H9 (cell line): ENCODE measurements at regions not wholly inside any gene's neighbourhood (a gene's known extent, or its start where the extent isn't known, plus 50 kb on each side); places are given as distances from the start of the nearest gene placed in this dataset.

Source experiments
- DNase-seq: peaks from one replicate; pipeline ENCODE4 v3.0.0-alpha.2; 2017
- H2AFZ ChIP-seq: one replicate; pipeline ENCODE4 v1.6.1; 2013; ENCODE audit warnings: mild to moderate bottlenecking, low read length, control low read depth, moderate library complexity
- H2AK5ac ChIP-seq: 2 replicates; pipeline ENCODE4 v1.6.1; 2013; ENCODE audit warnings: low read length, control low read depth, mixed read lengths; ENCODE audit not compliant: insufficient read length
- H2BK120ac ChIP-seq: one replicate; pipeline ENCODE4 v1.6.1; 2013; ENCODE audit warnings: low read depth, mild to moderate bottlenecking, low read length, control low read depth, inconsistent platforms; ENCODE audit not compliant: poor library complexity, severe bottlenecking
- H2BK12ac ChIP-seq: 2 replicates; pipeline ENCODE4 v1.6.1; 2013; ENCODE audit warnings: low read length, control low read depth, mixed read lengths, low read depth; ENCODE audit not compliant: insufficient read length
- H2BK15ac ChIP-seq: 2 replicates; pipeline ENCODE4 v1.6.1; 2013; ENCODE audit warnings: low read depth, low read length, control low read depth
- H2BK20ac ChIP-seq: one replicate; pipeline ENCODE4 v1.6.1; 2013; ENCODE audit warnings: low read depth, mild to moderate bottlenecking, low read length, control low read depth, inconsistent platforms; ENCODE audit not compliant: poor library complexity, severe bottlenecking
- H2BK5ac ChIP-seq: 2 replicates; pipeline ENCODE4 v1.6.1; 2013; ENCODE audit warnings: low read length, control low read depth, mixed read lengths; ENCODE audit not compliant: insufficient read length
- H3K14ac ChIP-seq: 2 replicates; pipeline ENCODE4 v1.6.1; 2013; ENCODE audit warnings: low read length, control low read depth; ENCODE audit not compliant: insufficient read depth
- H3K18ac ChIP-seq: 2 replicates; pipeline ENCODE4 v1.6.1; 2013; ENCODE audit warnings: low read depth, mild to moderate bottlenecking, mixed read lengths, low read length, control low read depth; ENCODE audit not compliant: insufficient read length
- H3K23ac ChIP-seq: 2 replicates; pipeline ENCODE4 v1.6.1; 2013; ENCODE audit warnings: low read length, control low read depth, mixed read lengths, low read depth; ENCODE audit not compliant: insufficient read length
- H3K23me2 ChIP-seq: 2 replicates; pipeline ENCODE4 v1.6.1; 2013; ENCODE audit warnings: low read depth, mild to moderate bottlenecking, mixed read lengths, low read length, control low read depth; ENCODE audit not compliant: insufficient read length, poor library complexity, severe bottlenecking
- H3K27ac ChIP-seq: 2 replicates; pipeline ENCODE4 v1.5.1; 2013; ENCODE audit warnings: low read length, control low read depth, mixed read lengths, low read depth; ENCODE audit not compliant: insufficient read length
- H3K27me3 ChIP-seq: 2 replicates; pipeline ENCODE4 v1.6.1; 2013; ENCODE audit warnings: low read length, control low read depth, inconsistent platforms; ENCODE audit not compliant: insufficient read depth
- H3K4ac ChIP-seq: 2 replicates; pipeline ENCODE4 v1.6.1; 2013; ENCODE audit warnings: low read depth, mild to moderate bottlenecking, control low read depth, inconsistent platforms, low read length, moderate library complexity
- H3K4me1 ChIP-seq: 2 replicates; pipeline ENCODE4 v1.6.1; 2013; ENCODE audit warnings: low read length, control low read depth, inconsistent platforms; ENCODE audit not compliant: insufficient read depth
- H3K4me2 ChIP-seq: 2 replicates; pipeline ENCODE4 v1.6.1; 2013; ENCODE audit warnings: low read length, control low read depth, mixed read lengths; ENCODE audit not compliant: insufficient read length, insufficient read depth
- H3K56ac ChIP-seq: 2 replicates; pipeline ENCODE4 v1.6.1; 2013; ENCODE audit warnings: low read depth, mild to moderate bottlenecking, mixed read lengths, low read length, control low read depth; ENCODE audit not compliant: insufficient read length
- H3K79me1 ChIP-seq: 2 replicates; pipeline ENCODE4 v1.6.1; 2013; ENCODE audit warnings: low read depth, mild to moderate bottlenecking, moderate library complexity, low read length, control low read depth, inconsistent platforms; ENCODE audit not compliant: insufficient read depth, poor library complexity, severe bottlenecking
- H3K79me2 ChIP-seq: 2 replicates; pipeline ENCODE4 v1.6.1; 2013; ENCODE audit warnings: low read length, control low read depth, inconsistent platforms; ENCODE audit not compliant: insufficient read depth
- H3K9ac ChIP-seq: 2 replicates; pipeline ENCODE4 v1.6.1; 2013; ENCODE audit warnings: low read length, control low read depth, mixed read lengths; ENCODE audit not compliant: insufficient read length; ENCODE audit errors: extremely low read depth
- H3K9me3 ChIP-seq: one replicate; pipeline ENCODE4 v1.6.1; 2013; ENCODE audit warnings: low read depth, low read length, inconsistent platforms; ENCODE audit not compliant: control insufficient read depth
- H3T11ph ChIP-seq: one replicate; pipeline ENCODE4 v1.6.1; 2013; ENCODE audit warnings: mild to moderate bottlenecking, low read length, control low read depth, inconsistent platforms
- H4K20me1 ChIP-seq: one replicate; pipeline ENCODE4 v1.6.1; 2013; ENCODE audit not compliant: control insufficient read depth, insufficient read length, insufficient read depth
- H4K5ac ChIP-seq: 2 replicates; pipeline ENCODE4 v1.6.1; 2013; ENCODE audit warnings: low read depth, mild to moderate bottlenecking, mixed read lengths, low read length, control low read depth; ENCODE audit not compliant: insufficient read length
- H4K8ac ChIP-seq: replicated peaks from 2 replicates; pipeline ENCODE4 v1.6.1; 2013; ENCODE audit warnings: low read length, control low read depth, mixed read lengths, low read depth; ENCODE audit not compliant: insufficient read length
- H4K91ac ChIP-seq: 2 replicates; pipeline ENCODE4 v1.6.1; 2013; ENCODE audit warnings: low read depth, mild to moderate bottlenecking, moderate library complexity, mixed read lengths, low read length, control low read depth; ENCODE audit not compliant: insufficient read length
- H3K27ac Mint-ChIP-seq, 3 experiments: 2 replicates in 2 of 3; 3 replicates in 1 of 3; pipeline ENCODE4 v1.8.0; 2020 to 2021; ENCODE audit warnings: mixed read lengths in 3 of 3, mild to moderate bottlenecking in 1 of 3, moderate library complexity in 1 of 3
- H3K27me3 Mint-ChIP-seq: 2 replicates; pipeline ENCODE4 v1.8.0; 2021; ENCODE audit warnings: low read depth, mild to moderate bottlenecking, moderate library complexity, mixed read lengths
- H3K36me3 Mint-ChIP-seq, 3 experiments: 2 replicates in 2 of 3; 3 replicates in 1 of 3; pipeline ENCODE4 v1.8.0; 2020 to 2021; ENCODE audit warnings: low read depth in 3 of 3, mixed read lengths in 3 of 3; ENCODE audit not compliant: insufficient read depth in 1 of 3
- H3K4me1 Mint-ChIP-seq, 2 experiments: 2 replicates each; pipeline ENCODE4 v1.8.0; 2020; ENCODE audit warnings: mixed read lengths in 2 of 2
- H3K4me3 Mint-ChIP-seq, 2 experiments: 2 replicates in 1 of 2; 3 replicates in 1 of 2; pipeline ENCODE4 v1.8.0; 2020 to 2021; ENCODE audit warnings: mild to moderate bottlenecking in 2 of 2, mixed read lengths in 2 of 2, moderate library complexity in 1 of 2
- H3K9me3 Mint-ChIP-seq, 2 experiments: 2 replicates in 1 of 2; 3 replicates in 1 of 2; pipeline ENCODE4 v1.8.0; 2020; ENCODE audit warnings: mild to moderate bottlenecking in 2 of 2, mixed read lengths in 2 of 2, moderate library complexity in 1 of 2
- TF ChIP-seq, protein P1 (sequence below): fragments of 200-600 bp; sonication (generic); conservative IDR thresholded peaks from 3 replicates; pipeline ENCODE4 v1.8.0; 2021; ENCODE audit warnings: antibody characterized with exemption, mild to moderate bottlenecking

DNA sequence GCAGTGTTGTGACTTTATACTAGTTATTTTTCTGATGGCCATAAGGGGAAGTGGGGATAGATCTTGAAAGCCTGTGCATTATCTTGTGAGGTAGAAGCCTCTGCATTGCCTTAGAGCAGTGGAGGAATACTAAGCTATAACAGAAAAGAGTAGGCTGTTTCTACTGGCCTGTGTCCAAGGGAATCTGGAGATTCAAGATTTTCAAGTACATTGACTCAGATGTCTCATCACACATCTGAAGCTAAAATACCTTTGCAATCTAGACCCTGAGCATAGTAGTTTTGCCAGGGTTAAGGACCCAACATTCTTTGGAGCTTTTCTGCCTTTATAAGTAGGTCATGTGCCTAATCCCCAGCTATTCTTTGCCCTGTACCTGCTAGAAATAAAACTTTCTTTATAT is 272.3 kb downstream of the TENT5A start:
- Histone ChIP-seq H3K56ac (no peak overlapping the region), H3K14ac (no peak overlapping the region), H3T11ph (no peak overlapping the region), H3K23ac (no peak overlapping the region), H3K27me3 (no peaks in the 10 kb centered on the region), H3K4ac (no peak overlapping the region), H4K91ac (no peak overlapping the region), H3K79me2 (no peaks in the 10 kb centered on the region), H2BK5ac (no peak overlapping the region), H3K4me2 (no peak overlapping the region), H2AFZ (no peak overlapping the region), H2BK20ac (no peak overlapping the region), H4K20me1 (no peaks in the 10 kb centered on the region), H2BK15ac (no peak overlapping the region), H4K5ac (no peak overlapping the region), H3K23me2 (no peaks in the 10 kb centered on the region), H3K4me1 (no peaks in the 10 kb centered on the region), H2AK5ac (no peak overlapping the region), H3K18ac (no peak overlapping the region), H3K27ac (no peak overlapping the region), H3K79me1 (no peaks in the 10 kb centered on the region), H4K8ac (no peak overlapping the region), H3K9me3 (no peaks in the 10 kb centered on the region), H3K9ac (no peak overlapping the region), H2BK12ac (no peak overlapping the region), H2BK120ac (no peak overlapping the region)
- H3K4me1 Mint-ChIP-seq: no peaks in the 10 kb centered on the region
- DNase-seq: no peak
- H3K4me3 Mint-ChIP-seq: no peak overlapping the region
- H3K9me3 Mint-ChIP-seq: no peaks in the 10 kb centered on the region
- TF ChIP-seq, protein P1, sequence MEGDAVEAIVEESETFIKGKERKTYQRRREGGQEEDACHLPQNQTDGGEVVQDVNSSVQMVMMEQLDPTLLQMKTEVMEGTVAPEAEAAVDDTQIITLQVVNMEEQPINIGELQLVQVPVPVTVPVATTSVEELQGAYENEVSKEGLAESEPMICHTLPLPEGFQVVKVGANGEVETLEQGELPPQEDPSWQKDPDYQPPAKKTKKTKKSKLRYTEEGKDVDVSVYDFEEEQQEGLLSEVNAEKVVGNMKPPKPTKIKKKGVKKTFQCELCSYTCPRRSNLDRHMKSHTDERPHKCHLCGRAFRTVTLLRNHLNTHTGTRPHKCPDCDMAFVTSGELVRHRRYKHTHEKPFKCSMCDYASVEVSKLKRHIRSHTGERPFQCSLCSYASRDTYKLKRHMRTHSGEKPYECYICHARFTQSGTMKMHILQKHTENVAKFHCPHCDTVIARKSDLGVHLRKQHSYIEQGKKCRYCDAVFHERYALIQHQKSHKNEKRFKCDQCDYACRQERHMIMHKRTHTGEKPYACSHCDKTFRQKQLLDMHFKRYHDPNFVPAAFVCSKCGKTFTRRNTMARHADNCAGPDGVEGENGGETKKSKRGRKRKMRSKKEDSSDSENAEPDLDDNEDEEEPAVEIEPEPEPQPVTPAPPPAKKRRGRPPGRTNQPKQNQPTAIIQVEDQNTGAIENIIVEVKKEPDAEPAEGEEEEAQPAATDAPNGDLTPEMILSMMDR: no peak
- H3K27ac Mint-ChIP-seq: no peak overlapping the region
- no peaks in the 10 kb centered on the region for H3K36me3 Mint-ChIP-seq
- no peaks in the 10 kb centered on the region for H3K27me3 Mint-ChIP-seq
